Activated CD4-positive, alpha-beta T cell treated with anti-CD3 and anti-CD28 coated beads, Interleukin-2, Interleukin-4, amounts not matched to agents 100 ng/mL and 50 ng/mL, durations not matched to agents 16 hours and 8 hours (primary cell): ENCODE measurements at regions not wholly inside any gene's neighbourhood (a gene's known extent, or its start where the extent isn't known, plus 50 kb on each side); places are given as distances from the start of the nearest gene placed in this dataset.

ENCODE experiments used
- DNase-seq: peaks from one replicate; pipeline ENCODE4 v3.0.0-alpha.2; 2020; ENCODE audit warnings: low spot score

GRCh38 chr12:107402041-107403022 is 283.3 kb upstream of the PWP1 start:
- peak; percentile 72 for DNase-seq

GRCh38 chr12:107404981-107405380 is 280.6 kb upstream of the PWP1 start:
- DNase-seq, result peak; percentile 54

- no peak for DNase-seq
Measured at GRCh38 chr12:107405436-107405835, 280.2 kb upstream of the PWP1 start.

- DNase-seq, result no peak
Measured at GRCh38 chr12:107406932-107407331, 278.7 kb upstream of the PWP1 start.

- DNase-seq, result no peak
Measured at GRCh38 chr12:107411792-107412535, 273.6 kb upstream of the PWP1 start.

GRCh38 chr12:107415071-107415470 is 270.5 kb upstream of the PWP1 start:
- DNase-seq, result no peak

- no peak for DNase-seq
Measured at GRCh38 chr12:107415834-107416233, 269.8 kb upstream of the PWP1 start.

- DNase-seq, result no peak
Measured at GRCh38 chr12:107417004-107417403, 268.6 kb upstream of the PWP1 start.

- DNase-seq, result no peak
Measured at GRCh38 chr12:107418981-107419380, 266.6 kb upstream of the PWP1 start.

- no peak for DNase-seq
Measured at GRCh38 chr12:107423531-107423930, 262.1 kb upstream of the PWP1 start.

- no peak for DNase-seq
Measured at GRCh38 chr12:107429006-107429705, 256.4 kb upstream of the PWP1 start.

GRCh38 chr12:107431942-107432341 is 253.7 kb upstream of the PWP1 start:
- no peak for DNase-seq

- no peak for DNase-seq
Measured at GRCh38 chr12:107435072-107435471, 250.5 kb upstream of the PWP1 start.

- DNase-seq, result no peak
Measured at GRCh38 chr12:107435520-107435919, 250.1 kb upstream of the PWP1 start.

- no peak for DNase-seq
Measured at GRCh38 chr12:107436376-107436775, 249.2 kb upstream of the PWP1 start.

- DNase-seq, result no peak
Measured at GRCh38 chr12:107436836-107437235, 248.8 kb upstream of the PWP1 start.

GRCh38 chr12:107437954-107438353 is 247.6 kb upstream of the PWP1 start:
- DNase-seq, result no peak

GRCh38 chr12:107439026-107439738 is 246.4 kb upstream of the PWP1 start:
- no peak for DNase-seq

- DNase-seq, result no peak
Measured at GRCh38 chr12:107440606-107441005, 245.0 kb upstream of the PWP1 start.

GRCh38 chr12:107441665-107442300 is 243.8 kb upstream of the PWP1 start:
- DNase-seq, result no peak

- no peak for DNase-seq
Measured at GRCh38 chr12:107442326-107442987, 243.1 kb upstream of the PWP1 start.
